ENCODE measurements at regions not wholly inside any gene's neighbourhood (a gene's known extent, or its start where the extent isn't known, plus 50 kb on each side); places are given as distances from the start of the nearest gene placed in this dataset.
A peak's percentile ranks its signal among the peaks of the same experiment; 100 is the strongest.

- TF ChIP-seq POLR2A (conservative IDR thresholded peaks at IDR 0.05) = no peak
- no peak for TF ChIP-seq THAP7 (CRISPR knock-in tag; IDR thresholded peaks at IDR 0.05)
- no peak for TF ChIP-seq RUNX1 (IDR thresholded peaks at IDR 0.05; ENCODE audit: low read depth)
- no peak for TF ChIP-seq CBFB (CRISPR knock-in tag; IDR thresholded peaks at IDR 0.05)
- TF ChIP-seq MYC (IDR thresholded peaks at IDR 0.05; ENCODE audit: low read depth, low read length) = no peak
- TF ChIP-seq MYC (CRISPR knock-in tag; IDR thresholded peaks at IDR 0.05; ENCODE audit: borderline replicate concordance, low read depth) = no peak
- TF ChIP-seq, protein P1, sequence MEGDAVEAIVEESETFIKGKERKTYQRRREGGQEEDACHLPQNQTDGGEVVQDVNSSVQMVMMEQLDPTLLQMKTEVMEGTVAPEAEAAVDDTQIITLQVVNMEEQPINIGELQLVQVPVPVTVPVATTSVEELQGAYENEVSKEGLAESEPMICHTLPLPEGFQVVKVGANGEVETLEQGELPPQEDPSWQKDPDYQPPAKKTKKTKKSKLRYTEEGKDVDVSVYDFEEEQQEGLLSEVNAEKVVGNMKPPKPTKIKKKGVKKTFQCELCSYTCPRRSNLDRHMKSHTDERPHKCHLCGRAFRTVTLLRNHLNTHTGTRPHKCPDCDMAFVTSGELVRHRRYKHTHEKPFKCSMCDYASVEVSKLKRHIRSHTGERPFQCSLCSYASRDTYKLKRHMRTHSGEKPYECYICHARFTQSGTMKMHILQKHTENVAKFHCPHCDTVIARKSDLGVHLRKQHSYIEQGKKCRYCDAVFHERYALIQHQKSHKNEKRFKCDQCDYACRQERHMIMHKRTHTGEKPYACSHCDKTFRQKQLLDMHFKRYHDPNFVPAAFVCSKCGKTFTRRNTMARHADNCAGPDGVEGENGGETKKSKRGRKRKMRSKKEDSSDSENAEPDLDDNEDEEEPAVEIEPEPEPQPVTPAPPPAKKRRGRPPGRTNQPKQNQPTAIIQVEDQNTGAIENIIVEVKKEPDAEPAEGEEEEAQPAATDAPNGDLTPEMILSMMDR (IDR thresholded peaks at IDR 0.05 in 2 of 3, conservative IDR thresholded peaks at IDR 0.05 in 1 of 3; ENCODE audit: insufficient read depth in 2 of 3, low read depth in 1 of 3, low read length in 3 of 3) = no peak
- TF ChIP-seq CCAR2 (IDR thresholded peaks at IDR 0.05; ENCODE audit: low read depth, low read length) = no peak
- TF ChIP-seq RAD51 (IDR thresholded peaks at IDR 0.05; ENCODE audit: borderline replicate concordance, low read depth) = 0 out of 2 replicates have a peak, but pooled peaks have one; percentile 16
- TF ChIP-seq MAX (CRISPR knock-in tag; IDR thresholded peaks at IDR 0.05) = no peak
- no peak for TF ChIP-seq EZH2 (IDR thresholded peaks at IDR 0.05; ENCODE audit: borderline replicate concordance, low read depth, low read length)
- no peak for TF ChIP-seq NFE2L1 (tag; IDR thresholded peaks at IDR 0.05; ENCODE audit: borderline replicate concordance, low read depth)
- TF ChIP-seq, protein P2, sequence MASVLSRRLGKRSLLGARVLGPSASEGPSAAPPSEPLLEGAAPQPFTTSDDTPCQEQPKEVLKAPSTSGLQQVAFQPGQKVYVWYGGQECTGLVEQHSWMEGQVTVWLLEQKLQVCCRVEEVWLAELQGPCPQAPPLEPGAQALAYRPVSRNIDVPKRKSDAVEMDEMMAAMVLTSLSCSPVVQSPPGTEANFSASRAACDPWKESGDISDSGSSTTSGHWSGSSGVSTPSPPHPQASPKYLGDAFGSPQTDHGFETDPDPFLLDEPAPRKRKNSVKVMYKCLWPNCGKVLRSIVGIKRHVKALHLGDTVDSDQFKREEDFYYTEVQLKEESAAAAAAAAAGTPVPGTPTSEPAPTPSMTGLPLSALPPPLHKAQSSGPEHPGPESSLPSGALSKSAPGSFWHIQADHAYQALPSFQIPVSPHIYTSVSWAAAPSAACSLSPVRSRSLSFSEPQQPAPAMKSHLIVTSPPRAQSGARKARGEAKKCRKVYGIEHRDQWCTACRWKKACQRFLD (CRISPR knock-in tag; IDR thresholded peaks at IDR 0.05) = no peak
- TF ChIP-seq JUND (IDR thresholded peaks at IDR 0.05; ENCODE audit: borderline replicate concordance, low read depth, low read length) = no peak
- no peak for TF ChIP-seq JUND (tag; IDR thresholded peaks at IDR 0.05; ENCODE audit: borderline replicate concordance, low read depth, low read length)
Observed at GRCh38 chr12:115457798-115458197, 773.8 kb upstream of the TBX3 start.

All from K562 (cell line).